SK-N-SH (cell line): ENCODE measurements at regions not wholly inside any gene's neighbourhood (a gene's known extent, or its start where the extent isn't known, plus 50 kb on each side); places are given as distances from the start of the nearest gene placed in this dataset.

Source experiments
- CHD2 ChIP-seq: fragments of 150-350 bp; IDR thresholded peaks from 2 replicates; pipeline ENCODE4 v1.6.1; 2018; ENCODE audit warnings: low read length; ENCODE audit not compliant: partially characterized antibody
- FOXJ3 ChIP-seq: sonication (generic); formaldehyde crosslinking; IDR thresholded peaks from 2 replicates; pipeline ENCODE4 v1.5.1; 2020; ENCODE audit warnings: mild to moderate bottlenecking, missing genetic modification reagents
- RAD21 ChIP-seq: IDR thresholded peaks from 2 replicates; pipeline ENCODE4 v1.6.1; 2012; ENCODE audit warnings: mild to moderate bottlenecking, low read length
- RCOR1 ChIP-seq: fragments of 150-350 bp; IDR thresholded peaks from 2 replicates; pipeline ENCODE4 v1.6.1; 2017; ENCODE audit warnings: antibody characterized with exemption, low read length
- RFX5 ChIP-seq: IDR thresholded peaks from 2 replicates; pipeline ENCODE4 v1.6.1; 2012; ENCODE audit warnings: mild to moderate bottlenecking, improper control_type of control experiment, low read length
- TF ChIP-seq, protein P1 (sequence below): IDR thresholded peaks from 2 replicates; pipeline ENCODE4 v1.6.1; 2012; ENCODE audit warnings: mild to moderate bottlenecking, low read depth, low read length, moderate library complexity
- TF ChIP-seq, protein P2 (sequence below): fragments of 200-600 bp; sonication (generic); IDR thresholded peaks from 2 replicates; pipeline ENCODE4 v1.6.1; 2017; ENCODE audit warnings: antibody characterized with exemption, mild to moderate bottlenecking, moderate library complexity

DNA sequence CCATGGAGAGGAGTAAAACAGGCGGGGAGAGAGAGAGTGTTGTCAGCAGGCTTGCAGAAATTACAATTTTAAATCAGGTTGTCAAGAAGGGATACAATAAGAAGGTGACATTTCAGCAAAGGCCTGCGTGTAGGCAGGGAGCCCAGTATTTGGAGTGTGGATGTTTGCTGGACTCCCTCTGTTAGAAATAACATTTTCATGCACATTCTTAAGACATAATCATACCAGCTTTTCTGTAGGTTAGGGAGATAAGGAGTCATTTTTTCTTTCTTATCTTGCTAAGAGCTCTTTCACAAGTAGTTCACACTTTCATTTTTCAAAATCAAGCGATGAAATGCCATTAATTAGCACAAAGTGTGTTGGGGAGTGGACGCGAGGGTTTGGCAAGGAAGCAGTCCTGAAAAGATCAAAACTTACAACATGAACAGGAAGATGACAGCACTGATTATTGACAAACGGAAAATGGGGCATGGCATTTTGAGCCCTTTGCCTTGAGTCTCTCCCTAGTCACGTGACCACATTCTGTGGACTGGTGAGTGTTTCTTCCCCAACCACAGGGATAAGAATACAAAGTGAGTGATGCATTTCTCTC lies 160.2 kb downstream of the DAD1 start:
- TF ChIP-seq, protein P1, sequence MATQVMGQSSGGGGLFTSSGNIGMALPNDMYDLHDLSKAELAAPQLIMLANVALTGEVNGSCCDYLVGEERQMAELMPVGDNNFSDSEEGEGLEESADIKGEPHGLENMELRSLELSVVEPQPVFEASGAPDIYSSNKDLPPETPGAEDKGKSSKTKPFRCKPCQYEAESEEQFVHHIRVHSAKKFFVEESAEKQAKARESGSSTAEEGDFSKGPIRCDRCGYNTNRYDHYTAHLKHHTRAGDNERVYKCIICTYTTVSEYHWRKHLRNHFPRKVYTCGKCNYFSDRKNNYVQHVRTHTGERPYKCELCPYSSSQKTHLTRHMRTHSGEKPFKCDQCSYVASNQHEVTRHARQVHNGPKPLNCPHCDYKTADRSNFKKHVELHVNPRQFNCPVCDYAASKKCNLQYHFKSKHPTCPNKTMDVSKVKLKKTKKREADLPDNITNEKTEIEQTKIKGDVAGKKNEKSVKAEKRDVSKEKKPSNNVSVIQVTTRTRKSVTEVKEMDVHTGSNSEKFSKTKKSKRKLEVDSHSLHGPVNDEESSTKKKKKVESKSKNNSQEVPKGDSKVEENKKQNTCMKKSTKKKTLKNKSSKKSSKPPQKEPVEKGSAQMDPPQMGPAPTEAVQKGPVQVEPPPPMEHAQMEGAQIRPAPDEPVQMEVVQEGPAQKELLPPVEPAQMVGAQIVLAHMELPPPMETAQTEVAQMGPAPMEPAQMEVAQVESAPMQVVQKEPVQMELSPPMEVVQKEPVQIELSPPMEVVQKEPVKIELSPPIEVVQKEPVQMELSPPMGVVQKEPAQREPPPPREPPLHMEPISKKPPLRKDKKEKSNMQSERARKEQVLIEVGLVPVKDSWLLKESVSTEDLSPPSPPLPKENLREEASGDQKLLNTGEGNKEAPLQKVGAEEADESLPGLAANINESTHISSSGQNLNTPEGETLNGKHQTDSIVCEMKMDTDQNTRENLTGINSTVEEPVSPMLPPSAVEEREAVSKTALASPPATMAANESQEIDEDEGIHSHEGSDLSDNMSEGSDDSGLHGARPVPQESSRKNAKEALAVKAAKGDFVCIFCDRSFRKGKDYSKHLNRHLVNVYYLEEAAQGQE = no peak
- TF ChIP-seq RFX5 (no peak), RAD21 (no peak), CHD2 (no peak), FOXJ3 (CRISPR knock-in tag) (no peak), RCOR1 (no peak)
- TF ChIP-seq, protein P2, sequence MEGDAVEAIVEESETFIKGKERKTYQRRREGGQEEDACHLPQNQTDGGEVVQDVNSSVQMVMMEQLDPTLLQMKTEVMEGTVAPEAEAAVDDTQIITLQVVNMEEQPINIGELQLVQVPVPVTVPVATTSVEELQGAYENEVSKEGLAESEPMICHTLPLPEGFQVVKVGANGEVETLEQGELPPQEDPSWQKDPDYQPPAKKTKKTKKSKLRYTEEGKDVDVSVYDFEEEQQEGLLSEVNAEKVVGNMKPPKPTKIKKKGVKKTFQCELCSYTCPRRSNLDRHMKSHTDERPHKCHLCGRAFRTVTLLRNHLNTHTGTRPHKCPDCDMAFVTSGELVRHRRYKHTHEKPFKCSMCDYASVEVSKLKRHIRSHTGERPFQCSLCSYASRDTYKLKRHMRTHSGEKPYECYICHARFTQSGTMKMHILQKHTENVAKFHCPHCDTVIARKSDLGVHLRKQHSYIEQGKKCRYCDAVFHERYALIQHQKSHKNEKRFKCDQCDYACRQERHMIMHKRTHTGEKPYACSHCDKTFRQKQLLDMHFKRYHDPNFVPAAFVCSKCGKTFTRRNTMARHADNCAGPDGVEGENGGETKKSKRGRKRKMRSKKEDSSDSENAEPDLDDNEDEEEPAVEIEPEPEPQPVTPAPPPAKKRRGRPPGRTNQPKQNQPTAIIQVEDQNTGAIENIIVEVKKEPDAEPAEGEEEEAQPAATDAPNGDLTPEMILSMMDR = no peak
